ENCODE measurements at regions not wholly inside any gene's neighbourhood (a gene's known extent, or its start where the extent isn't known, plus 50 kb on each side); places are given as distances from the start of the nearest gene placed in this dataset.
"Not testable (repeated sequence)": the region's sequence is repeated elsewhere in the genome, so short reads cannot be mapped to it uniquely, and the experiment has no call there.

GRCh38 chr1:228945885-228946284, 210.6 kb downstream of the RHOU start:
- intact Hi-C loops (cut with DNase I), result no loop called here
- 93 to 100% (median 96%) methylated on average over 2 to 3 of the region's 3 CpGs for WGBS, 4 donors
- TF ChIP-seq POLR2A (IDR thresholded peaks at IDR 0.05) (no peak), CTCF (IDR thresholded peaks at IDR 0.05) (no peak)
- no peak overlapping the region for H3K27ac ChIP-seq
- no peaks in the 10 kb centered on the region for H3K36me3 ChIP-seq (replicated peaks in 1 of 2)
- DNase-seq, result no peak
- H3K9me3 ChIP-seq (replicated peaks in 1 of 3), result no peaks in the 10 kb centered on the region
- no peaks in the 10 kb centered on the region for H3K4me1 ChIP-seq (replicated peaks in 1 of 2)
- H3K4me3 ChIP-seq, result no peak overlapping the region
- no peaks in the 10 kb centered on the region for H3K27me3 ChIP-seq

GRCh38 chr1:228949617-228950016, 214.3 kb downstream of the RHOU start:
- H3K27ac ChIP-seq; H3K27me3 ChIP-seq; H3K4me3 ChIP-seq; DNase-seq; intact Hi-C loops (cut with DNase I); H3K36me3 ChIP-seq (replicated peaks in 1 of 2); H3K9me3 ChIP-seq (replicated peaks in 1 of 3); H3K4me1 ChIP-seq (replicated peaks in 1 of 2): not testable (repeated sequence)
- 69 to 82% (median 75%) methylated on average over 9 of the region's 9 CpGs for WGBS, 4 donors

- 90 to 96% (median 93%) methylated on average over 4 of the region's 4 CpGs for WGBS, 4 donors
- intact Hi-C loops (cut with DNase I), result no loop called here
- TF ChIP-seq CTCF (IDR thresholded peaks at IDR 0.05), result no peak
- no peak for TF ChIP-seq POLR2A (IDR thresholded peaks at IDR 0.05)
- H3K27ac ChIP-seq, result no peak overlapping the region
- no peaks in the 10 kb centered on the region for H3K4me1 ChIP-seq (replicated peaks in 1 of 2)
- no peaks in the 10 kb centered on the region for H3K9me3 ChIP-seq (replicated peaks in 1 of 3)
- no peaks in the 10 kb centered on the region for H3K27me3 ChIP-seq
- DNase-seq, result no peak
- no peaks in the 10 kb centered on the region for H3K36me3 ChIP-seq (replicated peaks in 1 of 2)
- H3K4me3 ChIP-seq, result no peak overlapping the region
These were observed 217.9 kb downstream of the RHOU start for GRCh38 chr1:228953207-228953606.

- H3K27ac ChIP-seq; H3K9me3 ChIP-seq (replicated peaks in 1 of 3); intact Hi-C loops (cut with DNase I); H3K27me3 ChIP-seq; H3K36me3 ChIP-seq (replicated peaks in 1 of 2); DNase-seq; H3K4me3 ChIP-seq; H3K4me1 ChIP-seq (replicated peaks in 1 of 2): not testable (repeated sequence)
- WGBS, 4 donors, result 87 to 94% (median 91%) methylated on average over 10 to 11 of the region's 11 CpGs
These were observed 218.5 kb downstream of the RHOU start for GRCh38 chr1:228953808-228954207.

GRCh38 chr1:228955691-228956090, 220.4 kb downstream of the RHOU start:
- H3K27ac ChIP-seq, result no peak overlapping the region
- H3K4me3 ChIP-seq, result no peak overlapping the region
- no peak for TF ChIP-seq POLR2A (IDR thresholded peaks at IDR 0.05)
- no peak for TF ChIP-seq CTCF (IDR thresholded peaks at IDR 0.05)
- no peaks in the 10 kb centered on the region for H3K27me3 ChIP-seq
- WGBS, 4 donors, result 87 to 100% (median 95%) methylated on average over 1 of the region's 1 CpG
- H3K36me3 ChIP-seq (replicated peaks in 1 of 2), result no peaks in the 10 kb centered on the region
- intact Hi-C loops (cut with DNase I), result no loop called here
- H3K9me3 ChIP-seq (replicated peaks in 1 of 3), result no peaks in the 10 kb centered on the region
- no peaks in the 10 kb centered on the region for H3K4me1 ChIP-seq (replicated peaks in 1 of 2)
- no peak for DNase-seq
